ENCODE measurements at regions not wholly inside any gene's neighbourhood (a gene's known extent, or its start where the extent isn't known, plus 50 kb on each side); places are given as distances from the start of the nearest gene placed in this dataset.
"Not testable (repeated sequence)": the region's sequence is repeated elsewhere in the genome, so short reads cannot be mapped to it uniquely, and the experiment has no call there.

- not testable (repeated sequence) for H3K27me3 Mint-ChIP-seq
Measured at GRCh38 chr5:99730653-99731052, 801.8 kb upstream of the CHD1 start.

DNA sequence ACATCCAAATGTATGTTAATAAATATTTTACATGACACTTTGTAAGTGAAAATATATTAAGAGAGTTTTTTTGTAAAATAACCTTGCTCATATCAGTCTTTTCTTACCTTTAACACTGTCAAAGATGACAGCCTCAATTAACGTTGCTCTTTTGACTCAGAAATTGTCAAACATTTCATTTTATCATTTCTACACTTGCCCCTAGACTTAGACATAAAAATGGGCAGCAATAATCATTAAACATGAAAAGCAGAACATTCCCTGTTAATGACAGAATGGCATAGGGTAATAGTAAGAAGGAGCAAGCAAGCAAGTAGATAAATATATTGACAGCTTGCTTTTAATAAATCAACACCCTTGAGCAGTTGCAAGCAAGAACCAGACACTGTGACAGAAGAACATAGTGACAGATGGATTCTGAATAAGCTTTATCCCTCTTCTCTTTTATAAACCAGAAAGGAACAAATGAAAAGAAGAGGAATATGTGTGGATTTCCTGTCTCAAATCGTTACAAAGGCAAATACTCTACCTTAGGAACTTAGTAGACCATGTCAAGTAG lies 796.0 kb upstream of the CHD1 start:
- DNase-seq (no peak), ATAC-seq (no peak)
- Mint-ChIP-seq H3K4me3 (no peak overlapping the region), H3K4me1 (no peaks in the 10 kb centered on the region), H3K9me3 (no peaks in the 10 kb centered on the region), H3K27me3 (no peaks in the 10 kb centered on the region), H3K27ac (no peak overlapping the region)

More at GRCh38 chr5:99730653-99731052, 801.8 kb upstream of the CHD1 start:
- DNase-seq, H3K4me3 Mint-ChIP-seq, H3K9me3 Mint-ChIP-seq, ATAC-seq, H3K27ac Mint-ChIP-seq, H3K4me1 Mint-ChIP-seq: not testable (repeated sequence)

GRCh38 chr5:99721506-99721905 lies 792.7 kb upstream of the CHD1 start:
- Mint-ChIP-seq H3K4me3 (no peak overlapping the region), H3K9me3 (no peaks in the 10 kb centered on the region)
- DNase-seq = no peak

DNA sequence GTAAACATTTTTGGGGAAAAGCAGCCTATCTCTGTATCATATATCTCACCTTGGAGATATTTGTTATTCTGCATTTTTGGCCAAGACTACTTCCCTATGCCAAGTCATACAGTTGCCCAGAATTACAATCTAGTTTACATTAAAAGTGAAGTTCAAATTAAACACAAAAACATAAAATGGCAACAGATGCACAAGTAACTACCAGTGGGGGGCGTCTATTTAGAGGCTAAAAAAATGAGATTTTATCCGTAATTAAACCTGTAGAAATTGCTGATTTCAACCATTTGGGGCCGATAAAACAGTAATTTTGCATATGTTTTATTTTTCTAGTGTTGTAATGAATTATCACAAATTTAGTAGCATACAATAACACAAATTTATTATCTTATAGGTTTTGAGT lies 787.1 kb upstream of the CHD1 start:
- Mint-ChIP-seq H3K9me3 (no peaks in the 10 kb centered on the region), H3K27me3 (no peaks in the 10 kb centered on the region), H3K4me3 (no peak overlapping the region), H3K27ac (no peak overlapping the region), H3K4me1 (no peaks in the 10 kb centered on the region)
- DNase-seq (no peak), ATAC-seq (no peak)

More at GRCh38 chr5:99721506-99721905, 792.7 kb upstream of the CHD1 start:
- Mint-ChIP-seq H3K27me3 (no peaks in the 10 kb centered on the region), H3K27ac (no peak overlapping the region), H3K4me1 (no peaks in the 10 kb centered on the region)
- no peak for ATAC-seq

GRCh38 chr5:99706160-99706559 lies 777.4 kb upstream of the CHD1 start:
- Mint-ChIP-seq H3K27ac (no peak overlapping the region), H3K27me3 (no peaks in the 10 kb centered on the region), H3K9me3 (peaks cover 6 to 9% of the 10 kb centered on the region in 2 donors), H3K4me1 (no peaks in the 10 kb centered on the region), H3K4me3 (no peak overlapping the region)
- ATAC-seq = no peak
- DNase-seq = no peak

GRCh38 chr5:99702565-99702964 lies 773.8 kb upstream of the CHD1 start:
- Mint-ChIP-seq H3K4me1 (no peaks in the 10 kb centered on the region), H3K27ac (no peak overlapping the region), H3K27me3 (no peaks in the 10 kb centered on the region), H3K4me3 (no peak overlapping the region), H3K9me3 (peaks cover 6 to 14% of the 10 kb centered on the region in 2 donors)
- no peak for ATAC-seq
- DNase-seq = no peak

GRCh38 chr5:99694884-99695283 lies 766.1 kb upstream of the CHD1 start:
- ATAC-seq = no peak
- Mint-ChIP-seq H3K9me3 (peaks cover 0 to 5% of the 10 kb centered on the region in 2 donors), H3K27me3 (no peaks in the 10 kb centered on the region)

DNA sequence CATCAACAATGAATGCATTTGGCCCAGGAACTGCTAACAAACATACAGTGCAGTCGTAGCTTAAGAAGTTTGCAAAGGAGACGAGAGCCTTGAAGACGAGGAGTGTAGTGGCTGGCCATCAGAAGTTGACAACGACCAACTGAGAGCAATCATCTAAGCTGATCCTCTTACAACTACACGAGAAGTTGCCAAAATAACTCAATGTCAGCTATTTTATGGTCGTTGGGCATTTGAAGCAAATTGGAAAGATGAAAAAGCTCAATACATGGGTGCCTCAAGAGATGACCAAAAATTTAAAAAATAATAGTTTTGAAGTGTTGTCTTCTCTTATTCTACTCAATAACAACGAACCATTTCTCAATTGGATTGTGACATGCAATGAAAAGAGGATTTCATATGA lies 757.7 kb upstream of the CHD1 start:
- Mint-ChIP-seq H3K4me1 (no peaks in the 10 kb centered on the region), H3K27me3 (no peaks in the 10 kb centered on the region), H3K9me3 (no peaks in the 10 kb centered on the region), H3K4me3 (no peak overlapping the region), H3K27ac (no peak overlapping the region)
- ATAC-seq (no peak), DNase-seq (no peak)

More at GRCh38 chr5:99694884-99695283, 766.1 kb upstream of the CHD1 start:
- H3K27ac Mint-ChIP-seq = no peak overlapping the region
- no peak for DNase-seq
- H3K4me1 Mint-ChIP-seq = no peaks in the 10 kb centered on the region
- H3K4me3 Mint-ChIP-seq = no peak overlapping the region

DNA sequence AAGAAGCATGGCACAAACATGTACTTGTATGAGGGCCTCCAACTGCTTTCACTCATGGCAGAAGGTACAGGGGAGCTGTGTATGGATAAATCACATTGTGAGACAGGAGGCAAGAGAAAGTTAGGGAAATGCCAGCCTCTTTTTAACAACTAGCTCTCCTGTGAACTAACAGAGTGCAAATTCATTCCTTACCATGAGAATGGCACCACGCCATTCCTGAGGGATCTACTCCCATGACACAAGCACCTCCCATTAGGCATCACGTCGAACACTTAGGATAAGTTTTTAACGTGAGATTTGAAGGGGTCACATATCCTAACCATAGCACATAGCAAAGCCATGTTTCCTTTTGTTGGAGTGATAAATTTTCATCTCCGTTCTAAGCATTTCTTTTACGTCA lies 747.2 kb upstream of the CHD1 start:
- Mint-ChIP-seq H3K27me3 (no peaks in the 10 kb centered on the region), H3K4me1 (no peaks in the 10 kb centered on the region), H3K4me3 (no peak overlapping the region), H3K27ac (no peak overlapping the region), H3K9me3 (peaks cover 0 to 8% of the 10 kb centered on the region in 2 donors)
- DNase-seq (no peak), ATAC-seq (no peak)

DNA sequence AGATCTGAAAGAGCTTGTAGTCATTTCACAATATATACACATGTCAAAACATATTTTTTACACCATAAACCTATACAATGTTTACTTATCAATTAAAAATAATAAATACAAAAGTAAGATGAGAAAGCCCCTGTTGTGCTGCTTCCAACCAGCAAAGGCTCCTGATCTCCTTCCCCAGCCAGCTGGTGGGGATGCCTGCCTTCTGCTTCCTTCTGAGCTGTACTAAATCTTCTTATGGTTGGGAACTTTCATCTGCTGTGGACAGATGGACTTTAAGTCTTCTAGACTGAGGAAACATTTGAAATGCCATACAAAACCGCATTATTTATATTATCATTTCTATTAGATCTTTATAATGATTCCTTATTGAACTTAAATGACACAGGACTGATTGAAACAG lies 745.3 kb upstream of the CHD1 start:
- H3K27me3 Mint-ChIP-seq = no peaks in the 10 kb centered on the region
- ATAC-seq = no peak
- H3K4me1 Mint-ChIP-seq = no peaks in the 10 kb centered on the region
- DNase-seq = no peak
- H3K27ac Mint-ChIP-seq = no peak overlapping the region
- no peaks in the 10 kb centered on the region for H3K9me3 Mint-ChIP-seq
- no peak overlapping the region for H3K4me3 Mint-ChIP-seq

GRCh38 chr5:99664972-99665371 lies 736.2 kb upstream of the CHD1 start:
- Mint-ChIP-seq H3K27me3 (no peaks in the 10 kb centered on the region), H3K27ac (no peak overlapping the region)

GRCh38 chr5:99651298-99651697 lies 722.5 kb upstream of the CHD1 start:
- Mint-ChIP-seq H3K27ac (no peak overlapping the region), H3K9me3 (no peaks in the 10 kb centered on the region), H3K27me3 (no peaks in the 10 kb centered on the region), H3K4me1 (no peaks in the 10 kb centered on the region), H3K4me3 (no peak overlapping the region)
- ATAC-seq (no peak), DNase-seq (no peak)

More at GRCh38 chr5:99664972-99665371, 736.2 kb upstream of the CHD1 start:
- H3K4me3 Mint-ChIP-seq = no peak overlapping the region
- no peak for ATAC-seq
- H3K4me1 Mint-ChIP-seq = no peaks in the 10 kb centered on the region
- peaks cover 4 to 6% of the 10 kb centered on the region in 2 donors for H3K9me3 Mint-ChIP-seq
- no peak for DNase-seq

DNA sequence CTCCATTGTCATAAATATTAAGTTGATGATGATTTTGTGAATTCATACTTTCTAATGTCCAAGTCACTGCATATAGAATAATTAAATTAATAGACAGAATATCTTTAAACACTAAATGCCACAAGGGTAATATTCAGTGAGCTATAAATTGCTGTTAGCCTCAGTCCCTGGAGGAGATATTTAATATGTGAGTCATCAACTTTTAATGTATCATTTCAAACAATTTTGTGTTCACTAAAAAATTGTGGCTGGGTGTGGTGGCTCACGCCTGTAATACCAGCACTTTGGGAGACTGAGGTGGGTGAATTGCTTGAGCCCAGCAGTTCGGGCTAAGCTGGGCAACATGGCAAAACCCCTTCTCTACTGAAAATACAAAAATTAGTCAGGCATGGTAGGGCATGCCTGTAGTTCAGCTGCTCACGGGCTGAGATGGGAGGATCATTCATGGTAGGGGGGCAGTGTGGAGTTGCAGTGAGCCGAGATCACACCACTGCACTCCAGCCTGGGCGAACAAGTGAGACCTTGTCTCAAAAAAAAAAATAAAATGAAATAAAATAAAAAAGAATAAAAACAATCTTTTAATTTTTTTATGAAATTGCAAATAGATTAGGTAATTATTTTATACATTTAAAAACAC lies 717.3 kb upstream of the CHD1 start:
- no peaks in the 10 kb centered on the region for H3K4me1 Mint-ChIP-seq
- H3K27me3 Mint-ChIP-seq = no peaks in the 10 kb centered on the region
- ATAC-seq (no peak), DNase-seq (no peak)
- peaks cover 0 to 10% of the 10 kb centered on the region in 2 donors for H3K9me3 Mint-ChIP-seq
- H3K27ac Mint-ChIP-seq = no peak overlapping the region
- H3K4me3 Mint-ChIP-seq = no peak overlapping the region

GRCh38 chr5:99644822-99645221 lies 716.0 kb upstream of the CHD1 start:
- Mint-ChIP-seq H3K27me3 (no peaks in the 10 kb centered on the region), H3K9me3 (peaks cover 0 to 10% of the 10 kb centered on the region in 2 donors), H3K4me1 (no peaks in the 10 kb centered on the region), H3K4me3 (no peak overlapping the region), H3K27ac (no peak overlapping the region)
- ATAC-seq (no peak), DNase-seq (no peak)

GRCh38 chr5:99640646-99641045 lies 711.8 kb upstream of the CHD1 start:
- ATAC-seq = no peak
- Mint-ChIP-seq H3K27me3 (no peaks in the 10 kb centered on the region), H3K4me1 (no peaks in the 10 kb centered on the region), H3K4me3 (no peak overlapping the region), H3K9me3 (peaks cover 0 to 10% of the 10 kb centered on the region in 2 donors), H3K27ac (no peak overlapping the region)
- no peak for DNase-seq

DNA sequence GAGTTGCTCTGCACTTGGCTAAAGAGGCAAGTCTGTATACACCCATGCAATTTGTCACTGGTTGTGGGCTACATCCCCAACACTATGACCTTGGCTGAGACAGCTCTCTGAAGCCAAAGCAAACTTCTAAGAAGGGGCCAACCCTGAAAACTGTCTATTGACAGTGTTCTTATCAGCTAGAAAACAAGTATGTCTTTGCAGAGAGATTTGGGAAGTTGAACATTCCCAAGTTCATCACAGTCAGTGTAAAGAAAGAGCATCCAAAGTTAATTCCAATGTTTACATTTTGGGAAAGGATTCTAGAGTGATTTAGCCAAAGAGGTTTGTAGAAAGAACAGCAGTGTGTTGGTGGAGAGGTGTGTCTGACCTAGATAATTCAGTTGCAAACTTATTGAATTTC lies 711.1 kb upstream of the CHD1 start:
- DNase-seq (no peak), ATAC-seq (no peak)
- H3K27ac Mint-ChIP-seq = no peak overlapping the region
- H3K27me3 Mint-ChIP-seq = no peaks in the 10 kb centered on the region
- H3K9me3 Mint-ChIP-seq = peaks cover 0 to 10% of the 10 kb centered on the region in 2 donors
- no peak overlapping the region for H3K4me3 Mint-ChIP-seq
- no peaks in the 10 kb centered on the region for H3K4me1 Mint-ChIP-seq

GRCh38 chr5:99636663-99637062 lies 707.9 kb upstream of the CHD1 start:
- H3K4me3 Mint-ChIP-seq = no peak overlapping the region
- no peak overlapping the region for H3K27ac Mint-ChIP-seq
- DNase-seq (no peak), ATAC-seq (no peak)
- no peaks in the 10 kb centered on the region for H3K4me1 Mint-ChIP-seq
- no peaks in the 10 kb centered on the region for H3K9me3 Mint-ChIP-seq
- H3K27me3 Mint-ChIP-seq = no peaks in the 10 kb centered on the region

Data from stimulated activated naive CD8-positive, alpha-beta T cell treated with anti-CD3 and anti-CD28 coated beads, Interleukin-15, amount 100 ng/mL, for 72 hours (primary cell).